HG03469 (cell line): ENCODE measurements at regions not wholly inside any gene's neighbourhood (a gene's known extent, or its start where the extent isn't known, plus 50 kb on each side); places are given as distances from the start of the nearest gene placed in this dataset.
"Not testable (repeated sequence)": the region's sequence is repeated elsewhere in the genome, so short reads cannot be mapped to it uniquely, and the experiment has no call there.

Experiments
- ATAC-seq: cut with Tn5 transposase; IDR thresholded peaks from one replicate; pipeline ENCODE4 v1.9.1; 2021; ENCODE audit warnings: mild to moderate bottlenecking, moderate library complexity, moderate number of reproducible peaks; ENCODE audit not compliant: unreplicated experiment

- ATAC-seq: no peak
Observed at GRCh38 chr20:56723331-56723730, 94.2 kb downstream of the TFAP2C start.

GRCh38 chr20:56724241-56724757, 95.2 kb downstream of the TFAP2C start:
- no peak for ATAC-seq

GRCh38 chr20:56730003-56730402, 100.9 kb downstream of the TFAP2C start:
- no peak for ATAC-seq

- no peak for ATAC-seq
Observed at GRCh38 chr20:56730996-56731395, 101.9 kb downstream of the TFAP2C start.

GRCh38 chr20:56731476-56731875, 102.4 kb downstream of the TFAP2C start:
- ATAC-seq: no peak

- ATAC-seq: no peak
Observed at GRCh38 chr20:56733967-56734366, 104.9 kb downstream of the TFAP2C start.

GRCh38 chr20:56735084-56735642, 106.1 kb downstream of the TFAP2C start:
- ATAC-seq: no peak

GRCh38 chr20:56736285-56736857, 107.3 kb downstream of the TFAP2C start:
- no peak for ATAC-seq

- ATAC-seq: not testable (repeated sequence)
Observed at GRCh38 chr20:56744325-56744821, 115.3 kb downstream of the TFAP2C start.

GRCh38 chr20:56748476-56749377, 119.6 kb downstream of the TFAP2C start:
- no peak for ATAC-seq

- ATAC-seq: no peak
Observed at GRCh38 chr20:56750430-56750829, 121.3 kb downstream of the TFAP2C start.

GRCh38 chr20:56752274-56752673, 123.2 kb downstream of the TFAP2C start:
- no peak for ATAC-seq

GRCh38 chr20:56755201-56755600, 126.1 kb downstream of the TFAP2C start:
- no peak for ATAC-seq

GRCh38 chr20:56756658-56757057, 127.6 kb downstream of the TFAP2C start:
- ATAC-seq: not testable (repeated sequence)

GRCh38 chr20:56758706-56759105, 129.6 kb downstream of the TFAP2C start:
- ATAC-seq: no peak

- ATAC-seq: no peak
Observed at GRCh38 chr20:56759741-56760278, 130.7 kb downstream of the TFAP2C start.

- no peak for ATAC-seq
Observed at GRCh38 chr20:56760610-56761009, 131.5 kb downstream of the TFAP2C start.

- no peak for ATAC-seq
Observed at GRCh38 chr20:56761393-56761792, 132.3 kb downstream of the TFAP2C start.

GRCh38 chr20:56762401-56762800, 133.3 kb downstream of the TFAP2C start:
- no peak for ATAC-seq

- no peak for ATAC-seq
Observed at GRCh38 chr20:56762829-56763228, 133.7 kb downstream of the TFAP2C start.

GRCh38 chr20:56764671-56765070, 135.6 kb downstream of the TFAP2C start:
- ATAC-seq: no peak
